K562 (cell line): ENCODE measurements at regions not wholly inside any gene's neighbourhood (a gene's known extent, or its start where the extent isn't known, plus 50 kb on each side); places are given as distances from the start of the nearest gene placed in this dataset.

ENCODE experiments used
- ATAC-seq: fragments of 200-7000 bp; cut with Tn5 transposase; 3 replicates; pipeline ENCODE4 v1.9.1; 2020; ENCODE audit warnings: moderate library complexity
- BruUV-seq: library from RNA; stranded (reverse); fragments of 400-500 nt; replicated peaks from 2 replicates; lab custom pipeline; 2021; lab: Mats Ljungman, UMichigan
- CTCF ChIA-PET: fragments of 300-600 bp; formaldehyde crosslinking; extraction: SDS; loops from one replicate; lab custom pipeline; 2021; ENCODE audit warnings: low intra/inter-chr PET ratio; lab: Yijun Ruan, JAX
- POLR2A ChIA-PET: fragments of 300-600, 350-650 bp; sonication (Branson Sonifier 250); formaldehyde crosslinking; extraction: SDS; loops from one replicate; lab custom pipeline; 2021; ENCODE audit warnings: antibody characterized with exemption, inconsistent platforms; lab: Yijun Ruan, JAX
- DNase-seq, 4 experiments: peaks; one replicate each; pipeline versions ENCODE4 v3.0.0 to v3.0.0-alpha.2; 2011 to 2018; ENCODE audit warnings: low spot score in 3 of 4, mixed read lengths in 3 of 4; ENCODE audit errors: extremely low read depth in 1 of 4
- FAIRE-seq: peaks from 2 replicates; lab custom pipeline; 2011; peaks lifted over from hg19 to GRCh38; lab: Jason Lieb, UNC
- H2AFZ ChIP-seq: 2 replicates; pipeline ENCODE4 v1.6.0; 2011; ENCODE audit warnings: low read depth, low read length, control low read depth, inconsistent platforms
- H3K27ac ChIP-seq: fragments of 200-600 bp; 3 replicates; pipeline ENCODE4 v1.8.0; 2011; ENCODE audit warnings: low read depth, mild to moderate bottlenecking, control low read depth, inconsistent platforms, low read length, moderate library complexity, mixed read lengths; ENCODE audit errors: extremely low read depth
- H3K27me3 ChIP-seq, 2 experiments: fragments of 300-600 bp in 1 of 2; 2 replicates in 1 of 2; 3 replicates in 1 of 2; pipeline versions ENCODE4 v1.6.0 to v1.8.0; 2011; ENCODE audit warnings: inconsistent platforms in 2 of 2, low read length in 2 of 2, mild to moderate bottlenecking in 1 of 2, mixed read lengths in 1 of 2, moderate library complexity in 1 of 2; ENCODE audit not compliant: control insufficient read depth in 2 of 2, insufficient read depth in 2 of 2
- H3K36me3 ChIP-seq: fragments of 300-600 bp; 3 replicates; pipeline ENCODE4 v1.8.0; 2011; ENCODE audit warnings: mild to moderate bottlenecking, low read length, inconsistent platforms; ENCODE audit not compliant: control insufficient read depth, insufficient read depth
- H3K4me1 ChIP-seq, 2 experiments: fragments of 200-600 bp in 1 of 2; replicated peaks in 1 of 2; 2 replicates in 1 of 2; 3 replicates in 1 of 2; pipeline versions ENCODE4 v1.5.1 to v1.8.0; 2011; ENCODE audit warnings: inconsistent platforms in 2 of 2, low read length in 2 of 2, mild to moderate bottlenecking in 1 of 2, mixed read lengths in 1 of 2, moderate library complexity in 1 of 2; ENCODE audit not compliant: control insufficient read depth in 2 of 2, insufficient read depth in 2 of 2
- H3K4me2 ChIP-seq: 2 replicates; pipeline ENCODE4 v1.6.1; 2011; ENCODE audit warnings: low read length, control low read depth, inconsistent platforms, mixed read lengths; ENCODE audit not compliant: insufficient read depth
- H3K4me3 ChIP-seq: fragments of 200-600 bp; sonication (generic), shearing (Covaris generic); 2 replicates; pipeline ENCODE4 v1.5.1; 2016; ENCODE audit warnings: control low read depth, inconsistent platforms
- H3K79me2 ChIP-seq: fragments of 200-600 bp; 3 replicates; pipeline ENCODE4 v1.8.0; 2011; ENCODE audit warnings: low read length, inconsistent platforms; ENCODE audit not compliant: control insufficient read depth, insufficient read depth
- H3K9ac ChIP-seq, 2 experiments: 2 replicates each; pipeline versions ENCODE4 v1.6.0 to v1.6.1; 2011; ENCODE audit warnings: low read depth in 2 of 2, low read length in 2 of 2, control low read depth in 1 of 2, inconsistent platforms in 1 of 2, mild to moderate bottlenecking in 1 of 2, mixed read lengths in 1 of 2; ENCODE audit not compliant: insufficient read depth in 1 of 2
- H3K9me1 ChIP-seq: one replicate; pipeline ENCODE4 v1.6.0; 2011; ENCODE audit warnings: inconsistent platforms, mild to moderate bottlenecking, low read length, moderate library complexity; ENCODE audit not compliant: control insufficient read depth, insufficient read depth
- H3K9me3 ChIP-seq: replicated peaks from 2 replicates; pipeline ENCODE4 v1.5.1; 2011; ENCODE audit warnings: low read depth, low read length, inconsistent platforms; ENCODE audit not compliant: control insufficient read depth, insufficient read depth
- H4K20me1 ChIP-seq: replicated peaks from 2 replicates; pipeline ENCODE4 v1.6.1; 2011; ENCODE audit warnings: low read length, inconsistent platforms, mixed read lengths; ENCODE audit not compliant: control insufficient read depth, insufficient read depth
- CEBPB ChIP-seq: fragments of 450-650 bp; IDR thresholded peaks from 2 replicates; pipeline ENCODE4 v1.6.1; 2016; ENCODE audit warnings: missing genetic modification characterization, missing compliant biosample characterization
- EWSR1 ChIP-seq: fragments of 450-650 bp; IDR thresholded peaks from 2 replicates; pipeline ENCODE4 v1.6.1; 2018; ENCODE audit warnings: borderline replicate concordance, mild to moderate bottlenecking, low read depth, moderate library complexity; ENCODE audit not compliant: partially characterized antibody
- GTF2F1 ChIP-seq: IDR thresholded peaks from 2 replicates; pipeline ENCODE4 v1.6.1; 2011; ENCODE audit warnings: low read depth, low read length, improper control_type of control experiment
- IRF2 ChIP-seq: sonication (generic); formaldehyde crosslinking; IDR thresholded peaks from 2 replicates; pipeline ENCODE4 v1.8.1; 2022; ENCODE audit warnings: mild to moderate bottlenecking, missing genetic modification reagents
- KLF6 ChIP-seq: fragments of 250-450 bp; sonication (Bioruptor Pico); IDR thresholded peaks from 2 replicates; pipeline ENCODE4 v1.4.0; 2020; ENCODE audit warnings: mild to moderate bottlenecking, moderate library complexity, borderline replicate concordance
- MECOM ChIP-seq: fragments of 250-450 bp; sonication (Bioruptor Pico); IDR thresholded peaks from 2 replicates; pipeline ENCODE4 v1.8.0; 2022; ENCODE audit warnings: inconsistent platforms
- NFXL1 ChIP-seq: fragments of 450-650 bp; formaldehyde crosslinking; IDR thresholded peaks from 2 replicates; pipeline ENCODE4 v1.4.0; 2021; ENCODE audit warnings: mild to moderate bottlenecking
- PHB ChIP-seq: fragments of 250-450 bp; sonication (Bioruptor Pico); IDR thresholded peaks from 2 replicates; pipeline ENCODE4 v1.5.0; 2021
- PHB2 ChIP-seq: fragments of 450-650 bp; IDR thresholded peaks from 2 replicates; pipeline ENCODE4 v1.6.1; 2017; ENCODE audit warnings: low read depth
- PHF8 ChIP-seq: fragments of 200-600 bp; sonication (generic); IDR thresholded peaks from 2 replicates; pipeline ENCODE4 v1.6.1; 2012; ENCODE audit warnings: mixed run types, mild to moderate bottlenecking, inconsistent platforms, low read length, moderate library complexity, borderline replicate concordance
- RUNX1 ChIP-seq: sonication (generic); IDR thresholded peaks from 2 replicates; pipeline ENCODE4 v1.6.1; 2016; ENCODE audit warnings: antibody characterized with exemption, low read depth
- SIN3A ChIP-seq, 2 experiments: fragments of 150-350 bp in 1 of 2; IDR thresholded peaks; 2 replicates each; pipeline ENCODE4 v1.6.1; 2011 to 2016; ENCODE audit warnings: borderline replicate concordance in 2 of 2, low read depth in 2 of 2, low read length in 2 of 2, mild to moderate bottlenecking in 2 of 2, moderate library complexity in 2 of 2; ENCODE audit not compliant: control insufficient read depth in 1 of 2
- TCF15 ChIP-seq: fragments of 250-450 bp; sonication (Bioruptor Pico); IDR thresholded peaks from 2 replicates; pipeline ENCODE4 v1.8.0; 2022; ENCODE audit warnings: moderate library complexity, mild to moderate bottlenecking, inconsistent platforms
- XRCC5 ChIP-seq: fragments of 200-400 bp; formaldehyde crosslinking; IDR thresholded peaks from 2 replicates; pipeline ENCODE4 v1.6.1; 2017; ENCODE audit warnings: low read depth, mild to moderate bottlenecking, low read length
- ZFP1 ChIP-seq: fragments of 450-650 bp; formaldehyde crosslinking; IDR thresholded peaks from 2 replicates; pipeline ENCODE4 v1.4.0; 2020; ENCODE audit warnings: mild to moderate bottlenecking, mixed read lengths
- ZNF121 ChIP-seq: sonication (generic); formaldehyde crosslinking; conservative IDR thresholded peaks from 2 replicates; pipeline ENCODE4 v1.8.0; 2022; ENCODE audit warnings: missing genetic modification reagents
- ZNF408 ChIP-seq: fragments of 250-450 bp; sonication (Bioruptor Pico); IDR thresholded peaks from 2 replicates; pipeline ENCODE4 v1.4.0; 2020; ENCODE audit warnings: low read depth, mild to moderate bottlenecking, moderate library complexity
- ZNF699 ChIP-seq: fragments of 250-450 bp; sonication (Bioruptor Pico); IDR thresholded peaks from 2 replicates; pipeline ENCODE4 v1.8.0; 2021; ENCODE audit warnings: mild to moderate bottlenecking, moderate library complexity; ENCODE audit not compliant: insufficient replicate concordance
- WGBS: fragments of 100-300 bp; shearing (Covaris generic); methylation state at CpG from one replicate; pipeline ENCODE4 v1.1.6; 2016; ENCODE audit warnings: low coverage, mixed read lengths; ENCODE audit not compliant: insufficient coverage; ENCODE audit errors: missing lambda C conversion rate; 5-methylcytosine and 5-hydroxymethylcytosine counted together
- in situ Hi-C: fragments of 300-500 bp; cut with MboI; formaldehyde crosslinking; loops from 4 replicates; pipeline ENCODE4 v1.15.0; 2018; ENCODE audit warnings: inconsistent platforms, mixed read lengths
- intact Hi-C: fragments of 100-400 bp; cut with micrococcal nuclease; formaldehyde crosslinking; loops from 2 replicates; pipeline ENCODE4 v1.14.2; 2022

DNA sequence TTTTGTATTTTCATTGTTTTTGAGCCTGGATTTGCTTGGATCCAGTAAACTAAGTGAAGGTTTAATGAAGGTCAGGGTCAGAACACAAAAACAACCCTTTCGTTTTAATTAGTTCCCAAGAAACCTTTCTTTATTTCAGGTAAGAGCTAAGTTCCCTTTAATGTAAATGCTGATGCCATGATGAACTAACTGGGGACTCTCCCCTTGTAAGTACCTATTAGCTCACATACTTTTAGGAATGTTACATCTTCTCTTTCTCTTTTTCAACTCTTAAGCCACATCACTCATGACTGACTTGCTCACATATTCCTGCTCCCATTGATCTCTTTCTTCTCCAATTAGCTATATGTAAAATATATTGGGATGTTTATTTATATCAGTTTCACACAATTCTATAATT lies 673.1 kb upstream of the CPEB2 start:
- Histone ChIP-seq H3K27me3 (no peaks in the 10 kb centered on the region), H2AFZ (no peak overlapping the region), H3K9me3 (no peaks in the 10 kb centered on the region), H3K36me3 (no peaks in the 10 kb centered on the region), H3K79me2 (no peaks in the 10 kb centered on the region), H3K9me1 (no peaks in the 10 kb centered on the region), H3K4me2 (no peak overlapping the region), H3K4me1 (no peaks in the 10 kb centered on the region), H3K4me3 (no peak overlapping the region), H3K27ac (no peak overlapping the region), H4K20me1 (no peaks in the 10 kb centered on the region), H3K9ac (no peak overlapping the region)
- in situ Hi-C loops = no loop called here
- DNase-seq (no peak), ATAC-seq (no peak), FAIRE-seq (no peak)
- BruUV-seq = no TSS peak
- intact Hi-C loops = no loop called here
- ChIA-PET POLR2A (no interaction called here), CTCF (no interaction called here)
- TF ChIP-seq MECOM (CRISPR knock-in tag) = no peak
- TF ChIP-seq TCF15 (CRISPR knock-in tag) = no peak
- no peak for TF ChIP-seq GTF2F1
- no peak for TF ChIP-seq ZNF408 (CRISPR knock-in tag)
- TF ChIP-seq PHB2 = no peak
- TF ChIP-seq CEBPB (tag) = no peak
- no peak for TF ChIP-seq EWSR1
- TF ChIP-seq KLF6 (CRISPR knock-in tag) = no peak
- TF ChIP-seq IRF2 (CRISPR knock-in tag) = no peak
- TF ChIP-seq ZFP1 (CRISPR knock-in tag) = no peak
- no peak for TF ChIP-seq ZNF121
- no peak for TF ChIP-seq PHF8
- no peak for TF ChIP-seq NFXL1 (CRISPR knock-in tag)
- TF ChIP-seq RUNX1 = no peak
- no peak for TF ChIP-seq XRCC5
- TF ChIP-seq PHB (CRISPR knock-in tag) = no peak
- TF ChIP-seq ZNF699 (CRISPR knock-in tag) = no peak
- TF ChIP-seq SIN3A (IDR thresholded peaks at IDR 0.05; ENCODE audit: borderline replicate concordance in 2 of 2, control insufficient read depth in 1 of 2, low read depth in 2 of 2, low read length in 2 of 2) = no peak
- WGBS = 4% methylated on average over 1 of the region's 1 CpG
